ENCODE measurements at regions not wholly inside any gene's neighbourhood (a gene's known extent, or its start where the extent isn't known, plus 50 kb on each side); places are given as distances from the start of the nearest gene placed in this dataset.

DNA sequence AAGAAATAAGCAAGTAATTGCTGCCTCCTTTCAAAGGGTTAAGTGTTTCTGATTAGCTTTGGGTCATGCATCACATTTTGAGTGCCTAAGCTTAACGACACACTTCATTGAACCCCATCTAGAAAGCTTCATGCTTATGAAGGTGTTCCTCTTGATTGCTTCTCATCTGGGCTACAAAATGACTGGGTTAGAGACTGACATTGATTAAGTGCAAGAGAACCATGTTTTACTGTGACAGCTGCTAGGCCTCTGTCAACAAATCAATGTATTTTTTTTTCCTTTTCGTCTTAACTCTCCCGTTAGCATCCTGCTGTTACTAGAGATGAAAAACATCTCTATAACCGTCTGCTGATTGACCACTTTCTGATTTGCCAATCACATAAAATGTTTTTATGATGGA lies 725.0 kb downstream of the TLE1 start:
- no peak for DNase-seq

DNA sequence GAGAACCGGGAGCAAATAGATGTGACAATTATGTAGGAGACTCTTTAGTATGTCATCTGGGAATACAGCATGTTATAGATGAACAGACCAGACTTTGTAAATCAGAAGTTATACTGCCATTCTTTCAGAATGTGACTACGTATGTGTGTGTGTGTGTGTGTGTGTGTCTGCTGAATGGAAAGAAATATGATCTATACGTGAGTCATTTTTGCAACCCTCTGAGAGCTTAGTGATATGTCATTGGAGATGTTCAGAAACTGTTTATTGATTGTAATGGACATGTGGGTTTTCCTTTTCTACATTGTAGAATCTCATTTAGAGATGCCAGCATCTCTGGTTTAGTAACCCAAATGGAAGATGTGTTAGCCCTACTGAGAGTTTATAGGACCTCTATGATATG lies 731.5 kb downstream of the TLE1 start:
- no peak for DNase-seq

DNA sequence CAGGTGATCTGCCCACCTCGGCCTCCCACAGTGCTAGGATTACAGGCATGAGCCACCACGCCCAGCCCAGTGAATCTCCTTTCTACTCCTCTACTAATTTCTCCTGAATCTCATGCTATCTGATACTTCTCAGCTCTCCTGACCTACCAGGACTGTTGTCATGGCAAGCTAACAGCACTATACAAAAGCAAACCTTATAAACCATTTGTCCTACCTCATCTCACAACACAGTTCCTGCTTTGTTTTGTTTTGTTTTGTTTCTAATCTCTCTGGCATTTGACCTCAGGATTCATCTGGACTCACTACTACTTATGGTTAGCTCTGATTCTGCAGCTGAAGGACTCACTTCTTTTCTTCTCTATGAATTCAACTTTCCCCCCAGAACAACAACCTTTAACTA lies 734.8 kb downstream of the TLE1 start:
- DNase-seq: no peak

DNA sequence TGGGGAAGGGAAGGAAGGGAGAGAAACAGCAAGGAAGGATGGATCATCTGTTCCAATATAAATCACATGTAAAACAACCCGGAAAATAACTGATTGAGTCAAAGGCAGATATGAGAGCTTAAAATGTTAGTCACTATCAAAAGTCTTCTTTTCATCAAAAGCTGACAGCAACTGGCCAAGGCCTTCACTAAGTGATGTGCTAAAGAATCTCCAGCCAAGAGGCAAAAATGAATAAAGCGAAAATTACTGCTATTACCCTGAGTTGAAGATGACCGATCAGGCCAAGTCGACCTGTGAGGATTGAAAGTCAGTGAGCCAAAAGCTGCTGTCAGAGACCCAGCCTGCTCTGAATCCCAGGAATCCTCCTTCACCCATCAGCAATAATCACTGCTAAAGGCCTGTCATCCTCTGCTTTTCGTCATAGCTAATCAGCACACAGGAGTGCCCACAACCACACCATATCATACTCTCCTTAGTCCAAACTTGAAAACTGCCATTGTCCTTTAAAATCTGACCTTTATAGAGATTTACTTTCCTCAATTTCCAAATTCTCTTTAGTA lies 736.9 kb downstream of the TLE1 start:
- no peak for DNase-seq

DNA sequence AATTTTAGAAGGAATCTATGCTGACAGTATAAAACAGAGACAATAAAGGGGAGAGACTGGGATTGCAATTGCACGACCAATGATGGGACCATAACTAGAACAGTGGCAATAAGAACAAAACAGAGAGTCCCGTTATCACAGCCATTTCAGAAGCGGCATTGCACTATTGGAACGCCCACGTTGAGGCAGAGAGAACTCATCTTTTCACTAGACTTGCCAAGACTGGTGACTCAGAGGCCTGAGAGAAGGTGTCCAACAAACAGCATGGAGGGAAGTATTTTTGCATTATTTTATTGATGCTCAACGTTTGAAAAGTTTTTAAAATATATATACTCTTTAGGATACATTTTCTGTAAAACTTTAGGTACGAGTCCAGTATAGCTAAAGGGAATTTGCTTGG lies 737.7 kb downstream of the TLE1 start:
- DNase-seq: no peak

DNA sequence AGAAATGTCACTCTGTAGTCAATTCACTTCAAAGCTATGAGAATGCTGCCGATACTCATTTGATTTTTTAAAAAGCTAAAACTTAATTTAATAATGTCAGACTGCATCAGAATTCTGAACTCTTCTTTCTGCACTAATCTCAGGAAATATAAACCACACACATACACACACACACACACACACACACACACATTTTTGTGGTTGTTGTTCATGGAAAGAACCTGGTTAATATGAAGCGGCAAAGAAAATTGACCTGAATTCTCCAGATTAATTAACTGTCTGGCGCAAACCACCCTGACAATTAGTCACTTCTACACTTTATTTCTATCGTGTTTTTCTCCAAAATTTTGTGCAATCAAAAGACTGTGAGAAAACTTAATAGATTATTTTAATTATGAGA lies 740.5 kb downstream of the TLE1 start:
- no peak for DNase-seq

DNA sequence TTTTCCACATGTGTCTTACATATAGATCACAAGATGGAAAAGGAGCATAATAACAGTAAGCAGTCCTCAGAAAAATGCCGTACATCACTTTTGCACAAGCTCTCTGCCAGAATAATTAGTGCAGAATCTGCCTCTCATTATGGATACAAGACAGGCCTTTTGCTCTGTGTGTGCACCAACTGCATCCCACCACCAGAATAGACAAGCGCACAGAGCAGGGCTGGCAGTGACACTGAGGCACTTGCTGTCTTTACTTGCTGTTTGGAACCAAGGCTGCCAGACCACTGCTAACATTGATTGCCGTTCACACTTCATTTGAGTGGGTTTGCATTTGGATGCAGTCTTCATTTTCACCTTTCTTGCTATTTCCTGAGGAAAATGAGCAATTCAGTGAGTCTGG lies 741.3 kb downstream of the TLE1 start:
- no peak for DNase-seq

DNA sequence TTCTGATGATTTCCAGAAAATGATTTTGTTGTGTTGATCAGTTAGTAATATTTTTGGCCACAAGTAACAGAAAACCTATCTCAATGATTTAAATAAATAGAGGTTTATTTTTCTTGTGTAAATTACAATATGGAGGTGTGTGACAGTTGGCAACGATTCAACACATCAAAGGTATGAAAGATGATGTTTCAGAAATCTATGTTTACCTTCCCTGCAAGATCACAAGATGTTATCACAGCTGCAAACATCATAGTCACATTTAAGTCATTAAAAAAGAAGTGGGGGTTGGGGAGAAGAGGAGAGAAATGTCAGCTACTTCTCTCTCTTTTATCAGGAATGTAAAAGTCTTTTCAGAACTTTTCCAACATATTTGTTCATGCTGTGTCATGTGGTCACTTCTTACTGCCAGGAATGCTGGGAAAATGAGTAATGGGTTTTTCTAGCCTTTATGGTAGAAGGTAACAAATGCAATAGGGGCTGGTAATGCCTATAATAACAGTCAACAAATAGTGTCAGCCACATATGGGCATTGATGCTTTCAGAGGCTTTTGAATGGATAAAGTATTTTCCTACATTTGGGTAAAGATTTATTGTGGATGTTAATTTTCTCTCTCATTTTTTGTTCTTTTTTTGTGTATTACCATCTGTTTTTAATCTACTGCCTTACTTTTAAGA lies 742.7 kb downstream of the TLE1 start:
- DNase-seq: no peak

DNA sequence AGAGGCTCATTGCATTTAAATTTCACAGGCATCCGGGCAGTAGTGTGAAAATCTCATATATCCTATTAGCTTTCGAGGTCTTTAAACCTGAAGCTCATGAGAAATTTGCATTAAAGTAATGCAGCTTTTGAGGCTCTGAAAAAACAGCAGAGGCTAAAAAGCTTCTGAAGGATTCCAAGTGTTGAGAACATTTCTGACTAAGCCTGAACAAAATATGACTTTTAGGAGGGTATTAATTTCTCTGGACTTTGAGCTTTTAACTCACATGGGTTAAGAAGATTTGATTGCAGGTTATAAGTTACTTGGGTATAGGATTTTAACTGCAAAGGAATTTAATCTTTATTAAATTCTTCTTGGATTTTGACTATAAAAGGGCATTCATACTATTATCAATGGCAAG lies 743.9 kb downstream of the TLE1 start:
- no peak for DNase-seq

DNA sequence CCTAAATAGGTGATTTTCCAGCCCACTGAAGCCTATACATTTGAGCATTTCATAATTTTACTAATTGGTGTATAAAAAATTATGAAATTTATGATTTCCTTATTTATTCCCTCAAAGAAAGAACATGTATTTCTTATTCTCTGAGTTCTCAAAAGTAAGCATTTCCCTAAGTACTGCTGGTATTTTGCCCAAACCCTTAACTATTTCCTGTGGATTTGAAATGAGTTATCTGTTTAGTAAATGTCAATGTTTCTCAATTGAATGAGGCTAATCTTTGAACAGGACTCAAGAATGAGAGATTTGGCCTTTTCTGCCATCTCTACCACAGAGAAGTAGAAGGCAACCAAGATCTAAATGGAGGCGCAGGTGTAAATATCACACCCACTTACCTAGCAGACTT lies 751.7 kb downstream of the TLE1 start:
- no peak for DNase-seq

DNA sequence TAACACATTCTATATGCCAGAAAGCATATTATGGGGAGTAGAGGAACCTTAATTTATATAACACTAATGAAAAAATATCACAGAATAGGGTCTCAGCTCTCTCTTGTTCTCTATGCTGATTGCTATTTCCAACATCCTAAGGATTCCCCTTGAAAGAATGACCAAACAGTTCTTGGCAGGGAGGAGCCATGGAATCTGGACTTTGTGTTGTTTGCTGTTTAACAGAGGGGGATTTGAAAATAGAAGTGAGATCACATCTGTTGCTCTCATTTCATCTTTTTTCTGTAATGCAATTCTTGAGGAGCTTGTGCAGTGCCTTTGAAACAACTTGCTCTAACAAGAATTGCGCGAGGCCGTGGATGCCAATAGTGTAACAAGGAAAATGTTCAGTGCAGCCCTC lies 755.3 kb downstream of the TLE1 start:
- DNase-seq: no peak

DNA sequence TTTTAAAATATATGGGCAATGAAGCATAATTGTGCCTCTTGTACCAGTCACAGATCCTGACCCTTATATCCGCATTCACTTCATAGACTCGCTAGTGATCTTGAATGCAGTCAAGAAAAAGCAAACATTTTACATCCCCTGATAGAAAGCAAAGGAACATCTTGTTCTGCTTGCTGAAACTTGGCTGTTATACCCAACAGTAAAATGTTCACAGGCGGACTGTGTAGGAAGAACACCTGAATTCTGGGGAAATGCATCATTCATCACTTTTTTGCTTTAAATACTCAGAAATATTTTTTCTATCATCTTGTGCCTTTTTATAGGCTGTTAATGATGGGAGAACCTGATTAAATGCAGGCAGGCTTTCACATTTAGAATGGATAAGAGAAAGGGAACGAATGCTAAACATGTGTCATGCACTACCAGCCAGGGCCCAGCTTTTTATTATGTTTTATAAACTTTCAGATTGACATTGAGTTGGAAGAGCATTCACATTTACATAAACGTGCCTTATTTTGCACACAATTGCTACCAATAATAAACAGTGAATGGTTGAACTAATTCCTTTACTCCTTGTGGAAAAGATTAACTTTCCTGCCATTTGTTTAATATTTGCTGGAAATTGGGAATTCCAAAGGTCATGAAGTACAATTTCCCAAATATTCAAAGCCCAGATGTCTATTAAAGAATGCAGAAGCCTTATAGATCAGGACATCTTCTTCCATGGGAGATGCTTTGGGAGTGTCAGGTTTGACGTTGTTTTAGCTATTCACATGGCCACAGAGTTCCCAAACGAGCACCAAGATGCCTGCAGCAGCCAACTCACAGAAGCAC lies 756.2 kb downstream of the TLE1 start:
- no peak for DNase-seq

DNA sequence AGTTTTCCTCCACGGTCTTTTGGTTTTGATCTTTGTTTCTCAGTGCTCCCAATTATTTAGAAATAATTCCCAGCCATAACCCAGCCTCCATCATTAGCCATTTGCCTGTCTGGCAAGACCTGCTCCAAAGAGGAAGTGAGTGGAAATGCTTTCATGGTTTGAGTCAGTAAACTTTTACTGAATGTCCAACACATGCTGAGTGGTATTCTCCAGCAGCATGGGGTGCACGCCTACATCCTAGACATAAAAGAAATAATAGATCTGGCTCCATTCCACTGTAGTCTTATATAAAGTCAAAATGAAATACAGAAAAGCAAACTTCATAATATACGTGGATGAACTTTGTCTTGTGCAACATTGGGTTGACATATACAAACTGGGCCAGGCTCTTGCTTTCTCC lies 757.2 kb downstream of the TLE1 start:
- DNase-seq: no peak

DNA sequence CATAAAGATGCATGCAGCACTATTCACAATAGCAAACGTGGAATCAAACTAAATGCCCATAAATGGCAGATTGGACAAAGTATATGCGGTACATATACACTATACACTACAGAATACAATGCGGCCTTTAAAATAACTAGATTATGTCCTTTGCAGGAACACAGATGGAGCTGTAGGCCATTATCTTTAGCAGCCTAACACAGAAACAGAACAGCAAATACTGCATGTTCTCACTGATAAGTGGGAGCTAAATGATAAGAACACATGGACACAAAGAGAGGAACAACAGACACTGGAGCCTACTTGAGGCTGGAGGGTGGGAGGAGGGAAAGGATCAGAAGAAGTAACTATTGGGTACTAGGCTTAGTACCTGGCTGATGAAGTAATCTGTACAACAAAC lies 758.2 kb downstream of the TLE1 start:
- no peak for DNase-seq

DNA sequence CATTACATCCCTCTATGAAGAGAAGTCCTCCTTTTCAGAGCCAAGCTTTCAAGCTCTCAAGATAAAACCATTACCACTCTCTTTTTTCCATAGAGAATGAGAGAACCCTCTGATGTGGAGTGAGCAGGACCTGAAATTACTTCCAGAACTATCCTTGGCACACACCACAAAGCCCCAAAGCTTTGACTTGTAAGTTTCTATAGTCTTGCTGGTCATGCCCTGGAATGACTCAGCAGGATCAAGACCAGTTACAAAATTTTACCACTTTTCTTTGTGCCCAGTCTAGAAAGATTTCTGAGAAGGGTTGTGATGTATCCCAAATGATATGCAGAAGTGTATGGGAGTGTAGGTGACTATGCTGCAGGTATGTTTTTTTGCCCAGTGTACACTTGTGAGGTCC lies 760.6 kb downstream of the TLE1 start:
- no peak for DNase-seq

DNA sequence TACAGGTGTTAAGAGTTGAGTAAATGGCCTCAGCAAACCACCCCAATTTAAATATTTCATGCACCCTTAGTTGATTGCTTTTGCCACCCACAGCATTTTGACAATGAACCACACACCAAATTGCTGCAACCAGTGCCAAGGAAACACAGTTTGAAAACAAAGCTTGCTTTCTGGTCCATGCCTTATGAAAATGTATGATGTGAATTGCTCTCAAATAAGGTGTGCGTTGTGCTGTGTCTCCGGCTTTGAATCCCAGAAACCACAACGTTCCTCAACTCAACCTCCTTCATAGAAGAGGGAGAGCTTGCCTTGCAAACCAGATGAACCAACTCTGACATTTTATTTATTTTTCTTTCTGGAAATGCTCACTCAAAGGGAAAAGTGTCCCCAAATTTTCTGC lies 762.7 kb downstream of the TLE1 start:
- DNase-seq: no peak

DNA sequence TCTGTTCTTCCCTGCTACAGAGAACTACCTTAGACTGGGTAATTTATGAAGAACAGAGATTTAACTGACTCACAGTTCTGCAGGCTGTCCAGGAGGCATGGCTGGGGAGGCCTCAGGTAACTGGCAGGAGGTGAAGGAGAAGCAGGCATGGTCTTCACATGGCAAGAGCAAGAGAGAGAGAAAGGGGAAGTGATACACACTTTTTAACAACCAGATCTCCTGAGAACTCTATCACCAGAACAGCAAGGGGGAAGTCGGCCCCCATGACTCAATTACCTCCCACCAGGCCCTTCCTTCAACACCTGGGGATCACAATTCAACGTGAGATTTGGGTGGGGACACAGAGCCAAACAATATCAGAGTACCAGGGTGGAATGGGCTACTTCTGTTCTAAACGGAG lies 766.8 kb downstream of the TLE1 start:
- DNase-seq: no peak

DNA sequence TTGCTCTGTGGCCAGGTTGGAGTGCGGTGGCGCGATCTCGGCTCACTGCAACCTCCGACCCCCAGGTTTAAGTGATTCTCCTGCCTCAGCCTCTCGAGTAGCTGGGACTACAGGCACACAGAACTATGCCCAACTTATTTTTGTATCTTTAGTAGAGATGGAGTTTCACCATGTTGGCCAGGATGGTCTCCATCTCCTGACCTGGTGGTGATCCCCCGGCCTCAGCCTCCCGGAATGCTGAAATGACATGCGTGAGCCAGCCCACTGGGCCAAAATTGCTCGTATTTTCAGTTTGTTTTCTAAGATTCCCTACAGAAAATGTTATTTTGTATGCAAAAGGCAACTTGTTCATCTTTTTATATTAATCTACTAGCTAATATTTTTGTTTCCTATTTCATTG lies 782.6 kb downstream of the TLE1 start:
- DNase-seq: no peak

DNA sequence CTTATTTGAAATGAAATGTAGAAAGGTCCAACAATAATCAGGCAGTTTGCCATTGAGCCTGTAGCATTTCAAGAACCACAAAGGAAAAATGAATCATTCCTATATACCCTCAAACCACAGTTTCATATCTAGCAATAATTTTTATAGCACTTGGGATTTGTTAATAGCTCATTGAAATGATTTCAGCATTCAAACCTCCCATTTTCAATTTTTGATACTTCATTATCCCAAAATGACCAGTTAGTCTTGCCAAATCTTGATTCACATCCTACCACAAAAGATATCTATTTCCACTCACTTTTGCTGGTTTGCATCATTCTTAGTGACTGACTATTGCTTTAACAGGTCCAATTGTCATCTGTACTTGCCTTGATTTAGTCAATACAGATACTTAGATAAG lies 790.1 kb downstream of the TLE1 start:
- no peak for DNase-seq

DNA sequence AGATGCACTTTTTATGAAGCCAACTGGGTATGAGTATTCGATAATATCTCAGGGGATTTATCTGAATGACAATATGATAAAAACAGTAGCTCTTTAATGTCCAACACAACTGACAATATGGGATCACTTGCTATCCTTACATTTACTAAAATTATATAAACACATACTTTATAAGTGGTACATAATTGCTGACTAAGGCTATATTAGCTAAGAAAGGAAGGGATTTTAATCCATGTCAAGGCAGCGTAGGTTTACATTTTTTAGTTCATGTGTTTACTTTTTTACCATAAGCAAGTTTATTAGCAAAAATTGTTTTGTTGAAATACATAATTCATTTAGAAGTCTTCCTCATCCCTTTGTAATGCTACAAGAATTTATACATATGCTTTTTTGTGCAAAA lies 796.2 kb downstream of the TLE1 start:
- DNase-seq: no peak

DNA sequence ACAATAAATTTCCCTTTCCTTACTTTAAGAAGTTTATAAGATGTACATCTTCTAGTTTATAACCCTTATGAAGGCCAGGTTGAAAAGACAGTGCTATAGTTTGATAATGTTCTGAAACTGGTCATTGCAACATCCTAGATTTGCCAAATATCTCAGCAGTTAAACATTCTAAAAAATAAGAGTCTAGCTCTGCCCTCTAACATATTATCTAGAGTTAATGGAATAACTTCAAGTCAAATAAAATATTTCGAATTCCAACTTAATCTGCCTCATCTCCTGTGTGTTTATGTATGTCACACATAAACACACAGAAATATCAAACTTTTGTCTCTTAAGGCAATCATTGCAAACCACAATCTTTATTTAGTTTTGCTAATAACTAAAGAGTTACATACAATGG lies 796.6 kb downstream of the TLE1 start:
- DNase-seq: no peak

DNA sequence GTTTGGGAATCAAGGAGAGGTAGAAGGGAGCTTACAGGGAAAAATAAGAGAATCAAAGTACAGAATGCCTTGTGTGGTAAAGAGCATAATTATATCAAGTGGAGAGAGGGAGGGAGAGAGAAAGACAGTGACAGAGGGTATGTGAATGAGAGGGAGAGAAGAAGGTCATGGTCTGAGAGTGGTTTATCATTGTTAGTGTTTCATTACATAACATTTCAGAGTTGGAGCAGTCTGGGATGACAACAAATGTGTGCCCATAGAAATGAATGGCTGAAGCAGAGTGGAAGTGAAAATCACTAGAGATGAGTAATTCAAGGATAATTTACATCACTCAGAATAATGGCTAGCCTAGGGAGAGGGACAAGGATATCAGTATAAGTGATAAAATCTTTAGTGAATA lies 799.2 kb downstream of the TLE1 start:
- DNase-seq: no peak

DNA sequence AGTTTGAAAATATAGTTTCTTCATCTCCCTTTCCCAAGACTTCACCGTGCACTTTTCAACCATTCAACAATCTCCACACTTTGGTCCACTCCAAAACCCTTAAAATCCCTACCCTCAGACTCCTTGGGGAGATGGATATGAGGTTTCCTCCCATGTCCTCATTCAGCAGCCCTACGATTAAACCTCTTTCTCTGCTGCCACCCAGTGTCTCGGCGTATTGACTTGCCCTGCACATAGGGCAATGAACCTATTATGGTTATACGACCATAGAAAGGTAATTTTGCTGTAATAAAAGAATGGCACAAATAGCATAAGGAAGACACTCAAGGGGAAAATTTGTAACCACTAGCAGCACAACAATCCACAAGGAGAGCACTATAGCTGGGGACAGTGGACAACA lies 803.5 kb downstream of the TLE1 start:
- no peak for DNase-seq

DNA sequence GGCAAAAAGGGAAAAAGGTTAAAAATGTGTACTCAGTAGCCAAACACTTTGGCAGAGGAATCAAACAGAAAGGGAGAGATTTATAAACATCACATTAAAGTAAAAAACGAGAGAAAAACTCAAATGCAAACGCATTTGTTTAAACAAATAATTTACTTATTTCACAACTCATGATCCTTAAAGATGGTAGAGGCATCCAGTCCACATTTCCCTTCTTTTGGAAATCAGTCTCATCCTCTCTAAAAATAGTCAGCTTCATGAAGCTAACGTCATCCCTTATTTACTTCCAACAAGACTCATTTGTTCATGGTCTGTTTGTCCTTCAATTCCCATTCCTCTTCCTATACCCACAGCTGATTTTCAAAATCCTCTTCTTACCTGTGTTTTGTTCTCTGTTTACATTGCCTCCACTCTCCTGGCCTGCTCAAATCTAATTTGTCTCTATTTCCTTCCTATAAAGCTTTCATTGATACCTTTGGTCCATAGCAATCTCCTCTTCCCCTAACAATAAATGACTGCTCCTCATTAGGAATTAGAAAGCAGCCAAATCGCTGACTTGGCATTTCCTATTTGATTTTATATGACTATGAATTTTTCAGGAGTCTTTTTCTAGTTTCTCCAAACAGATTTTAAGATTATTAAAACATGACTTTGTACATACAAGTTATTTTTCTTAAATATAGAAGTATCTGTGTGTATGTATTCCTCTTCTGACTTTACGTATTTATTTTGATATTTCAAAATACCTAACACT lies 805.3 kb downstream of the TLE1 start:
- DNase-seq: no peak

Data from activated naive CD4-positive, alpha-beta T cell (primary cell).